ENCODE measurements at regions not wholly inside any gene's neighbourhood (a gene's known extent, or its start where the extent isn't known, plus 50 kb on each side); places are given as distances from the start of the nearest gene placed in this dataset.

DNA sequence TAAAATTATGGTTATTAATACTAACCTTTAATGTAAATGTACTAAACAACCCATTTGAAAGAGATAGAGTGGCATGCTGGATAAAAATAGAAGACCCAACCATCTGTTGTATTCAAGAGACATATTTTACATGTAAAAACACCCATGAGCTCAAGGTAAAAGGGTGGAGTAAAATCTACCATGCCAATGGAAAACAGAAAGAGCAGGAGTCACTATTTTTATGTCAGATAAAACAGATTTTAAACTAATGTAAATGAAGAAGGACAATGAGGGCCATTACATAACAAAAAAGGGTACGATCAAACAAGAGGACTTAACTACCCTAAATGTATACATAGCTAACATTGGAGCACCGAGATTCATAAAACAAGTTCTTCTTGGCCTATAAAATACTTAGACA is 66.3 kb downstream of the ITM2A start:
- no peak for DNase-seq

DNA sequence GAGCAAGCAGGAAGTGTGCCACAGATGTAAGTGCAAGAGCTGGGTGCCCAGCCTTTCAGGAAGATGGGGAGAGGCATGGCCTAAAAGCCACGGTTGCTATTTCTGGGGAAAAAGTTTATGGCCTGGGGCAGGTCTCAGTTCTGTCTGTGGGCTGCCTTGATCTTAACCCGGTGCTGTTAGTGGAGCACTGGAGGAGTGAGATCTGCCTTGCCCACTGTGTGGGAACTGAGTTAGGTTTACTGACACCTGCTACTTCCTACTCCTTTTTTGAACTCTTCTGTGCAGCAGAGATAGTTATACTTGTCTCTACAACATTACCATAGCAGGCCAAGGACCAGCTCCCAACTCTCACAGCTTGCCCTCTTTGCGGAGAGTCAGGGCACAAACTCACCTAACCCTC is 76.5 kb downstream of the ITM2A start:
- DNase-seq, result no peak

DNA sequence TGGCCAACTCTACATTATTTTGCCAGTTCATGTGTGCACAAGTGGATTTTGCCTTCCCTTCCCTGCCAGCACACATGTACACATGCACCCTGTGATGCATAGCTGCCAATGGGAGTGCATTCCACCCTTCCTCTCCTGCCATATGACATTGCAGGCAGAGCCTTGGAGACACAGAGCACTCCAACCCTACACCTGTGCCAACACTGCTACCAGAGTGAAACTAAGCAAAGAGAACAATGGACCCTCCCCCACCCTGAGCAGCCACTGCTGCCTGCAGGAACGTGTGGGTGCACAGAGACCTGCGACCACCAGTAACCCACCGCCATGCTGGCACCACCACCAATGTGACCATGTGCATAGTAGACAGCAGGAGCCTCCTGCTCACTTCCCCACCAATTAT is 78.4 kb downstream of the ITM2A start:
- DNase-seq, result no peak

DNA sequence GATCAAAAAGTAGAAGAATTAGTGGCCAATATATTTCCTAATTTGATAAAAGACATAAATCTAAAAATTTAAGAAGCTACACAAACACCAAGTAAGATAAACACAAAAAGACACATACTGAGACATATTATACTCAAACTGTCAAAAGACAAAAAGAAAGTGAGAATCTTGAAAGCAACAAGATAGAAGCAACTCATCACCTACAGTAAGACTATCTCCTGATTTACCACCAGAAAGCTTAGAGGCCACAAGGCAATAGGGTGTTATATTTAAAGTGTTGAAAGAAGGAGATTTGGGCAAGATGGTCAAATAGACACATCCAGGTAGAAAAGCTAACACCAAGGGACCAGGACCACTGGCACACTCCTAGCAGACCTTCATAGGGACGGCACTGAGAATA is 79.4 kb downstream of the ITM2A start:
- no peak for DNase-seq

DNA sequence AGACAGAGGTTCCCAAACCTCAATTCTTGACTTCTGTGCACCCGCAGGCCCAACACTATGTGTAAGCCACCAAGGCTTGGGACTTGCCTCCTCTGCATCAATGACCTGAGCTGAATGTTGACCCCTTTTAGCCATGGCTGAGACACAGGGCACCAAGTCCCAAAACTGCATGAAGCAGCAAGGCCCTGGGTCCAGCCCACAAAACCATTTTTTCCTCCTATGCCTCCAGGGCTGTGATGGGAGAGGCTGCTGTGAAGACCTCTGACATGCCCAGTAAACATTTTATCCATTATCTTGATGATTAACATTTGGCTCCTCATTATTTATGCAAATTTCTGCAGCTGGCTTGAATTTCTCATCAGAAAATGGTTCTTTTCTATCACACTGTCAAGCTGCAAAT is 85.4 kb downstream of the ITM2A start:
- DNase-seq, result no peak

DNA sequence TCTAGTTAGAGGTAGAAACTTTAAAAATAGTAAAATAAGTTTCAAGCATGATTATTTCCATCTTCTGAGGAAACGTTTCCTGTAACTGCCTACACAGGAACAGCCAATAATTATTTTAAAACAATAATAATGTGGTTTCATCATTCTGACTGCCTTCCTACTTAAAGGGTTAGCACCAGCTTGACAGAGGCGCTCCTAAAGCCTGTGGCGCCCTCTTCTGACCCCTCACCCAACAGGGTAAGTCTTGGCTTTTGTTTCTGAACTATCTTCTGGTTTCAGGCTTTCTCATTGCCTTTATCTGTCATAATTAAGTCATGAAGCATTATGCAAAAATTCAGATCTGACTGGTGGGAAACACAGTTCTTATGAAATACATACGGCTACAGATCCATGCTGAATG is 96.7 kb downstream of the ITM2A start:
- no peak for DNase-seq

DNA sequence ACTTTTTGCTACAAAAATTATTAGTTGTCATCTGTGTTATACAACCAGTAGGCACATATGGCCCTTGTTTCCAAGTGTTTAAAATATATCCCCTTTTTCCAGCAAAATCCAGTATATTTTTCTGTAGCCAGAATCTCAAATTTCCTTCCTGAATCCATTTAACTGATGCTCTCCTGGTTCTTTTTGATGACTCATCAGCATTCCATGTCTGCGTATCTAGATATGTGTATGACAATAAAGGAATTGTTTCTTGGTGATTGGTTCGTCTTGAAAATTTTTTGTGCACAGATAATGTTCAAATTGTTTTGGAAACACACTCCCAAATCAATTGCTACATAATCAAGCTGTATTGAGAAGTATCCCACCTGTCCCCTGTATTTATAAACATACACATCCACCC is 98.3 kb downstream of the ITM2A start:
- no peak for DNase-seq

DNA sequence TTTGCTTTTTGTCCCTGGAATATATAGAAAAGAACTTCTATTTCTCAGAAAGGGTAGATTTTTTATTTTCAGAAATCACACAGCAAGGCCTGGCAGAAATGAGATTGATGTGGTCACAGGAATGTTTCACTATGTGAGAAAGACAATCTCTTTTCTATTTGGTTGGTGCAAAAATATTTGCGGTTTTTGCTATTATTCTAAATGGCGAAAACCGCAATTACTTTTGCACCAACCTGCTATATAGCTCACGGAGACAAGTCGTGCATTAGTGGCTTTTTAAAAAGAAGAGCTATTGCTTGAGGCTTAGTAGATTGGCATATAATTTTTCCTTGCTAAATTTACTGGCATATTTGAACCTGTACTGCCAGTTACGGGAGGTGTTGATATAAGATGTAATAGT is 100.4 kb downstream of the ITM2A start:
- DNase-seq, result no peak

DNA sequence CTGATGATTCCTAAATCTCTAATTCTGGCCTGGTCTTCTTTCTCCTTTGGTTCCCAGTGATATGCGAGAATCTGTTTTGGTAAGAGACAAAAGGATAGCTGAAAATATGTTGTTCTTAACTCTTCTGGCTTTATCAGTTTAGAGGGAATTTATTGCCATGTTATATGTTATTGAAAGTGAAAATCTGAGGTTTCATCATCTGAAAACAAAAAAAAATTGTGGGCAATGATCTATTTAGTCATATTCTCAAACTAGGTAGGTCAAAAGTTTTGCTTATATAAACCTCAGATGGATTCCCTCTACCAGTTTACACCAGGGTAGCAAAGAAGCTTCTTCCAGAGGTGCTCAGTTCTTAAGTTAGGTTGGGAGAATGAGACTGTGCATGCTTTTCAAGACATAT is 103.6 kb downstream of the ITM2A start:
- no peak for DNase-seq

DNA sequence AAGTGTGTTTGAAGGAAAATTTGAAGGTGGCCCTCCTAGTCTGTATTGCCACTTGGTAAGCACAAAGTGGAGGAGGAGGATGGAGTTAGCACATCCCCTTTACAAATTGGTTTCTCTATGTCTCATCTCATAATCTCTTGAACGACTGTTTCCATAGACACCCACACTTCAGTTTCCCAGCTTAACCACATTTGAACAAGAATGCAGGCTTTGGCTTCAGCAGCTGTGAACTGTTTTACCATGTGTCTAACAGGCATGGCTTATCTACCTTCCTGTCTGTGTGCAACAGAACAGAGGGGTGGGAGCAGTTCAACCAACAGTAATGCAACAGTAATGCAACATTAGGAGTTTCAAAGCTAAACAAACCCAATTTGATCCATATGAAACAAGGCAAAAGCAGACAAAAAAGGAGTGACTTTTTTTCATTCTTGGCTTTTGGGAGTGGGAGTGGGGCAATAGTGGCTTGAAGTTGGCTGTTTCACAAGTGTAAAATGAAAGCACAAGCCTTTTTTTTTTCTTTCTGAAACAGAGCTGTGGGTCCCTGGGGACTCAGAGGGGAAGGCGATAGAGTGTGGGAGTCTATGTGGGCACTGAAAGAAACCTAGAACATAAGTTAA is 108.0 kb downstream of the ITM2A start:
- DNase-seq, result peak in 1 of 2 donors; percentile 1

DNA sequence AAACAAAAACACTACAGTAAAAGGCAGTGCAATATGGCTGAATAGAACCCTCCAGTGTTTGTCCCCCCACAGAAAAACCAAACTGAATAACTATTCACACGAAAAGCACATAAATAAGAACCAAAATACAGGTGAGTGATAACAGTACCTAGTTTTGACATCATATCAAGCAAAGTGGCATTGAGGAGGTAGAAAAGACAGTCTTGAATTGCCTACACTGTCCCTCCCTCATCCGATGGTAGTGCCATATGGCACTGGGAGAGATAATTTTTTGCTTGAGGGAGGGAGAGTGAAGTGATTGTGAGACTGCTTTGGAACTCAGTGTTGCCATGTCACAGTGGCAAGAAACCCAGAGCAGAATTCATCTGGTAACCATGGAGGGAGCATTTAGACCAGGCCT is 99.2 kb downstream of the GPR174 start:
- DNase-seq, result no peak

DNA sequence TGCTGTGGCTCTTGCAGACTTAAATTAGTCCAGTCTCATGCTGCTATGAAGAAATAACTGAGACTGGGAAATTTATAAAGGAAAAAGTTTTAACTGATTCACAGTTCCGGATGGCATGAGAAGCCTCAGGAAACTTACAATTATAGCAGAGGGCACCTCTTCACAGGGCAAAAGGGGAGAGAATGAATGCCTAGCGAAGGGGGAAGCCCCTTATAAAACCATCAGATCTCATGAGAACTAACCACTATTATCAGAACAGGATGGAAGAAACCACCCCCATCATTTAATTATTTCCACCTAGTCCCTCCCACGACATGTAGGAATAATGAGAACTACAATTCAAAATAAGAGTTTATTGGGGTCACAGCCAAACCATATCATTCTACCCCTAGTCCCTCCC is 91.4 kb downstream of the GPR174 start:
- no peak for DNase-seq

DNA sequence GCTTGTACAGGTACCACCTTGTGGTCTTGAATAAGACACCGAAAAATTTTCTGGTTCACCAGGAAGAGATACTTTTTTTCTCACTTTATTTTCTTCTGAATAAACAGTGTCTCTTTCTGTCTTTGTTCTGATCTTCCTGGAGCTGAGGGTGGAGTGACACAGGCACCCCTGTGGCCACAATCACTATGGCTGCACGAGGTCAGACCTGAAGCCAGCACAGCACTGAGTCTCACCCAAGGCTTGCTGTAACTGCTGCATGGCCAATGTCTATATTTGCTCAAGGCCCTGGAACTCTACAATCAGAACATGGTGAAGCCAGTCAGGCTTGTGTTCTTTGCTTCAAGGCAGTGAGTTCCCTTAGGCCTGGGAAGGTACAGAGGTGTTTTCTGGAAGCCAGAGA is 87.2 kb downstream of the GPR174 start:
- DNase-seq, result no peak
